Stimulated activated naive CD4-positive, alpha-beta T cell (primary cell): ENCODE measurements at regions not wholly inside any gene's neighbourhood (a gene's known extent, or its start where the extent isn't known, plus 50 kb on each side); places are given as distances from the start of the nearest gene placed in this dataset.
"Not testable (repeated sequence)": the region's sequence is repeated elsewhere in the genome, so short reads cannot be mapped to it uniquely, and the experiment has no call there.

ENCODE experiments used
- DNase-seq, 6 experiments: peaks; one replicate each; lab custom pipeline; 2025; lab: John Stamatoyannopoulos, UW

- DNase-seq: no peak
Observed at GRCh38 chr2:63695583-63695982, 106.8 kb downstream of the MDH1 start.

GRCh38 chr2:63696496-63696895 lies 107.7 kb downstream of the MDH1 start:
- no peak for DNase-seq

GRCh38 chr2:63697160-63697559 lies 108.4 kb downstream of the MDH1 start:
- DNase-seq: no peak

GRCh38 chr2:63698786-63699548 lies 110.2 kb downstream of the MDH1 start:
- DNase-seq: peak in 2 of 6 experiments; percentile 27 to 31

GRCh38 chr2:63699549-63699839 lies 110.7 kb downstream of the MDH1 start:
- no peak for DNase-seq

- no peak for DNase-seq
Observed at GRCh38 chr2:63700271-63700670, 111.5 kb downstream of the MDH1 start.

- DNase-seq: no peak
Observed at GRCh38 chr2:63701406-63701805, 112.6 kb downstream of the MDH1 start.

- DNase-seq: not testable (repeated sequence)
Observed at GRCh38 chr2:63706084-63706483, 117.3 kb downstream of the MDH1 start.

GRCh38 chr2:63710732-63711131 lies 122.0 kb downstream of the MDH1 start:
- DNase-seq: no peak

- no peak for DNase-seq
Observed at GRCh38 chr2:63712748-63713147, 124.0 kb downstream of the MDH1 start.

GRCh38 chr2:63716146-63716545 lies 125.5 kb upstream of the UGP2 start:
- no peak for DNase-seq

GRCh38 chr2:63719052-63719451 lies 122.6 kb upstream of the UGP2 start:
- no peak for DNase-seq

GRCh38 chr2:63721082-63721424 lies 120.6 kb upstream of the UGP2 start:
- no peak for DNase-seq

GRCh38 chr2:63722284-63722683 lies 119.4 kb upstream of the UGP2 start:
- not testable (repeated sequence) for DNase-seq

- no peak for DNase-seq
Observed at GRCh38 chr2:63723709-63724108, 118.0 kb upstream of the UGP2 start.

- DNase-seq: not testable (repeated sequence)
Observed at GRCh38 chr2:63725212-63725611, 116.5 kb upstream of the UGP2 start.

GRCh38 chr2:63729362-63729761 lies 112.3 kb upstream of the UGP2 start:
- no peak for DNase-seq

- DNase-seq: no peak
Observed at GRCh38 chr2:63729831-63730230, 111.9 kb upstream of the UGP2 start.

GRCh38 chr2:63734510-63734909 lies 107.2 kb upstream of the UGP2 start:
- no peak for DNase-seq

GRCh38 chr2:63735263-63735662 lies 106.4 kb upstream of the UGP2 start:
- DNase-seq: no peak

GRCh38 chr2:63735931-63736330 lies 105.8 kb upstream of the UGP2 start:
- no peak for DNase-seq

- DNase-seq: no peak
Observed at GRCh38 chr2:63736354-63736753, 105.3 kb upstream of the UGP2 start.

GRCh38 chr2:63737081-63737751 lies 104.5 kb upstream of the UGP2 start:
- DNase-seq: no peak

- DNase-seq: no peak
Observed at GRCh38 chr2:63738019-63738418, 103.7 kb upstream of the UGP2 start.
